ENCODE measurements at regions not wholly inside any gene's neighbourhood (a gene's known extent, or its start where the extent isn't known, plus 50 kb on each side); places are given as distances from the start of the nearest gene placed in this dataset.

DNA sequence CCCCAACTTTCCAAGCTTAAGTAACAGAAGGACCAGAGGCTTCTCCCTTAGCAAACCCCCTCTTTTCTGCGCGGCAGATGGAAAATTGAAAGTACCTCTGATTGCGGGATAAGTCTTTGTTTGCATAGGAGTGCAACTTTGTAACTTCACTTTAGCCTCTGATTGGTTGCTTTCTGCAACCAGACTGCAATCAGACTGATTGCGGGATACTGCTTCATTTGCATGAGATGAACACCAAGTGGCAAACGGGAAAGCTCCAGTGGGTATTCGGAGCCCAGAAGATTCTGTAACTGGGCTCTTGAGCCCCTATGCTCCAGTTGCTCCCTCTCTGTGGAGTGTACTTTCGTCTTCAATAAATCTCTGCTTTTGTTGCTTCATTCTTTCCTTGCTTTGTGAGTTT lies 260.6 kb downstream of the BAMBI start:
- TF ChIP-seq, protein P1, sequence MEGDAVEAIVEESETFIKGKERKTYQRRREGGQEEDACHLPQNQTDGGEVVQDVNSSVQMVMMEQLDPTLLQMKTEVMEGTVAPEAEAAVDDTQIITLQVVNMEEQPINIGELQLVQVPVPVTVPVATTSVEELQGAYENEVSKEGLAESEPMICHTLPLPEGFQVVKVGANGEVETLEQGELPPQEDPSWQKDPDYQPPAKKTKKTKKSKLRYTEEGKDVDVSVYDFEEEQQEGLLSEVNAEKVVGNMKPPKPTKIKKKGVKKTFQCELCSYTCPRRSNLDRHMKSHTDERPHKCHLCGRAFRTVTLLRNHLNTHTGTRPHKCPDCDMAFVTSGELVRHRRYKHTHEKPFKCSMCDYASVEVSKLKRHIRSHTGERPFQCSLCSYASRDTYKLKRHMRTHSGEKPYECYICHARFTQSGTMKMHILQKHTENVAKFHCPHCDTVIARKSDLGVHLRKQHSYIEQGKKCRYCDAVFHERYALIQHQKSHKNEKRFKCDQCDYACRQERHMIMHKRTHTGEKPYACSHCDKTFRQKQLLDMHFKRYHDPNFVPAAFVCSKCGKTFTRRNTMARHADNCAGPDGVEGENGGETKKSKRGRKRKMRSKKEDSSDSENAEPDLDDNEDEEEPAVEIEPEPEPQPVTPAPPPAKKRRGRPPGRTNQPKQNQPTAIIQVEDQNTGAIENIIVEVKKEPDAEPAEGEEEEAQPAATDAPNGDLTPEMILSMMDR (IDR thresholded peaks at IDR 0.05): no peak
- no peak for TF ChIP-seq EP300 (IDR thresholded peaks at IDR 0.05)

Data from stomach (tissue), 4 donors.